ENCODE measurements at regions not wholly inside any gene's neighbourhood (a gene's known extent, or its start where the extent isn't known, plus 50 kb on each side); places are given as distances from the start of the nearest gene placed in this dataset.

DNA sequence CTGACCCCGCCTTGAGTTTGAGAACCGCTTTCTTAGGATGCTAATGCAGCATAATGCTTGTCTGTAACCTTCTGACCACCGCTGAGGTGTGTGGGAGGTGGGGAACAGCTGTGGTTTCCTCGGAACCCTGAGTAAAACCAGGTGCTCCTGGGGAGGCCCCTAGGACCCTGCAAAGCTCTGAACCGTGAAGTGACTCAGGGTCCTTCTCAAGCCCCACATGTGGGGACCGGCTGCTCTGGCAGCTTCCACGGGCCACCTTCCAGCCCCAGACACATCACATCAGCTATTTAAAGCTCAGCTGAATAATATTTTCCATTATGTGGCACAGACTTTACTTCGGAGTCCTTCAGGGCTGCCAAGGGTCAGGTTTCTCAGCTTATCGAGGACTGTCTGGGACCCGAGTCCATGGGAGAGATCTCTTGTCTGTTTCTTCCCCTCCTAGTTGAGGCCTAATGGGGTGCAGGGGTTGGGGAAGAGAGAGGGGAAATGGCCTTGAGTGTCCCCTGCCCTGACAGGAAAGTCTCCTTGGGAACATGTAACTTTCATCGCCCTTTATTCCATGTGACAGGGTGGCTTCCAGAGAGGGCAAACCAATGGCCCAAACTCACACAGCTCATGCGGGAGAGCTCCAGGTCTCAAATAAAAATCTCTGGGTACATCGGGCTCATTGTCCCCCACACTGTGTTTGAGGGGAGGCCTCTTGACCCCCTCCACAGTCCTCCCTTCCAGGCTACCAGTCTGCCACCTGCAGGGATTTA, 186.1 kb upstream of the SLC24A3 start:
- DNase-seq (ENCODE audit: low read depth in 1 of 2, low spot score in 2 of 2) (peak in 1 of 2 experiments; percentile 29), FAIRE-seq (no peak)
- Histone ChIP-seq H4K5ac (ENCODE audit: insufficient read length, low read depth, low read length) (no peak overlapping the region), H2BK120ac (replicated peaks; ENCODE audit: low read depth, low read length) (no peak overlapping the region), H3K18ac (ENCODE audit: extremely low read depth, low read length) (no peak overlapping the region), H3K56ac (replicated peaks; ENCODE audit: insufficient read length, low read depth, low read length) (no peak overlapping the region), H4K91ac (replicated peaks; ENCODE audit: insufficient read length, low read length) (no peak overlapping the region), H2AFZ (ENCODE audit: low read length) (no peak overlapping the region), H4K8ac (ENCODE audit: extremely low read depth, insufficient read depth, low read length) (0 out of 2 replicates have a peak overlapping the region, but pooled peaks have one; percentile 7), H3K9me3 (ENCODE audit: insufficient read depth in 2 of 2, low read depth in 1 of 2, low read length in 1 of 2) (no peaks in the 10 kb centered on the region), H2AK5ac (ENCODE audit: low read depth, low read length) (no peak overlapping the region), H2BK15ac (ENCODE audit: low read length) (no peak overlapping the region), H3K23me2 (ENCODE audit: low read depth, low read length) (no peaks in the 10 kb centered on the region), H3K4me1 (replicated peaks in 1 of 4; ENCODE audit: control insufficient read depth in 3 of 4, insufficient read depth in 4 of 4, low read length in 3 of 4) (no peaks in the 10 kb centered on the region), H3K27ac (ENCODE audit: low read depth, low read length) (no peak overlapping the region), H3K4me2 (ENCODE audit: insufficient read depth in 1 of 2, low read depth in 2 of 2, low read length in 2 of 2) (no peak overlapping the region), H3K27me3 (replicated peaks in 1 of 4; ENCODE audit: control insufficient read depth in 3 of 4, extremely low read depth in 1 of 4, insufficient read depth in 3 of 4, low read length in 3 of 4) (no peaks in the 10 kb centered on the region), H3K23ac (ENCODE audit: insufficient read length) (no peak overlapping the region), H2BK12ac (ENCODE audit: low read depth, low read length) (no peak overlapping the region), H3K79me2 (ENCODE audit: control insufficient read depth in 1 of 2, insufficient read depth in 2 of 2, low read length in 2 of 2) (no peaks in the 10 kb centered on the region), H3K79me1 (ENCODE audit: low read depth, low read length) (no peaks in the 10 kb centered on the region), H3K14ac (ENCODE audit: insufficient read length) (no peak overlapping the region), H2BK5ac (ENCODE audit: low read depth, low read length) (no peak overlapping the region), H3K4ac (replicated peaks; ENCODE audit: insufficient read length, low read depth, low read length) (no peak overlapping the region), H4K20me1 (replicated peaks in 1 of 2; ENCODE audit: control insufficient read depth in 1 of 2, insufficient read depth in 2 of 2, low read length in 2 of 2) (no peaks in the 10 kb centered on the region), H3K36me3 (ENCODE audit: control insufficient read depth in 2 of 4, insufficient read depth in 4 of 4, low read length in 3 of 4) (no peaks in the 10 kb centered on the region), H2BK20ac (ENCODE audit: low read length) (no peak overlapping the region), H3K9ac (replicated peaks in 1 of 4; ENCODE audit: extremely low read depth in 1 of 4, low read depth in 3 of 4, low read length in 3 of 4) (no peak overlapping the region), H3K4me3 (ENCODE audit: extremely low read depth in 1 of 4, insufficient read depth in 2 of 4, low read depth in 3 of 4, low read length in 4 of 4) (no peak overlapping the region)
- TF ChIP-seq SP1 (IDR thresholded peaks at IDR 0.05; ENCODE audit: low read depth, low read length) = no peak
- no peak for TF ChIP-seq RXRA (IDR thresholded peaks at IDR 0.05; ENCODE audit: insufficient read depth, low read depth, low read length)
- TF ChIP-seq SIRT6 (IDR thresholded peaks at IDR 0.05; ENCODE audit: low read length) = no peak
- TF ChIP-seq CBX8 (IDR thresholded peaks at IDR 0.05; ENCODE audit: borderline replicate concordance, low read depth, low read length) = no peak
- WGBS, 2 experiments (ENCODE audit: extremely low coverage in 1 of 2, insufficient coverage in 1 of 2, insufficient read length in 1 of 2, insufficient replicate concordance in 2 of 2, low coverage in 1 of 2, low lambda C conversion rate in 2 of 2, missing lambda C conversion rate in 1 of 2) = 88% methylated on average over 13 of the region's 13 CpGs; no CpG with 5 or more reads in 1 of the 2 experiments
- POLR2A ChIA-PET (ENCODE audit: partially characterized antibody) = no interaction called here
- CTCF ChIA-PET (ENCODE audit: partially characterized antibody) = interaction anchor here (0.7 to 3.5 kb wide), 10 partner anchors 9 to 181 kb away, joined by 3 to 12 read pairs (median 4); no protein-coding TSS in a partner anchor

Data from H1 (cell line).